ENCODE measurements at regions not wholly inside any gene's neighbourhood (a gene's known extent, or its start where the extent isn't known, plus 50 kb on each side); places are given as distances from the start of the nearest gene placed in this dataset.

DNA sequence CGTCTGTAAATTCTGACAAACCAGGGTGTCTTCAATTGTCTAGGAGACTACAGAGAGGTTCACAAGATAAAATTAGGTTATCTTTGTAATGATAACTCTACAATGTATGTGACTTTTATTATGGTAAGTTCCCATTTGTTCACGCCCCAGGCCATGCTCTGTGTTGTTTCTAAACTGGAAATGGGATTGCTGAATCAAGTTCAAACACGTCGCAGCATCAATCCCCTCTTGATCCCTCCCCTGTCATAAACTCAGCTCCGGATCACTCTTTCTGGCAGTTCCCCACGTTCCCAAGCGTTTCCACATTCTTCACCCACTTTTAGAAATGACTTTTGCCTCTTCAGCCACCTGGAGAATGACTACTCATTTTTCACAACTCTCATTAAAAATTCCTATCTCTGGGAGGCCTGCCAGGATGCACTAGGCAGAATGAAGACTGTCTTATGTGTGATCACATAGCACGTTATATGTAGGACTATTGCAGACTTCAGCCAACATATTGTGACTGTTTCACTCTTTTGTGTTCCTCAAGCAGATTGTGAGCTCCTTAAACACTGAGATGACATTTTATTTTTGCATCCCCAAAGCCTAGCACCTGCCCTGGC is 1124.2 kb upstream of the WWC1 start:
- no peak overlapping the region for H3K4me3 ChIP-seq

DNA sequence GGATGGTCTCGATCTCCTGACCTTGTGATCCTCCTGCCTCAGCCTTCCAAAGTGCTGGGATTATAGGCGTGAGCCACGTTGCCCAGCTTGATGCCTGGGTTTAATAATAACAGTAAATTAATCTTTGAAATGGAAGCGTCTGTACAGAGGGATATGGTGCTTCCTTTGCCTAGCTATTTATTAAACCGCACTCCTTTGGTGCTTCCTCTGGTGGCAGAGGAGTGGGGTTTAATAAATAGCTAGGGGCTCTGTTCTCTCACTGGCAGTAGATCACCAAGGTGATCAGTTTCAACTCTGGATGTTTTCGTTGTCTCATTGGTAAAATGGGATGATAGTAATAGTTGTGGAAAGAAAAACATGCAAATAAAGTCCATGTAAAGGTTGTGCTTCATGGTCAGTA is 1122.5 kb upstream of the WWC1 start:
- no peak overlapping the region for H3K27ac ChIP-seq
- H3K4me3 ChIP-seq = no peak overlapping the region

More for the DNA sequence above, 1124.2 kb upstream of the WWC1 start:
- no peak overlapping the region for H3K27ac ChIP-seq

DNA sequence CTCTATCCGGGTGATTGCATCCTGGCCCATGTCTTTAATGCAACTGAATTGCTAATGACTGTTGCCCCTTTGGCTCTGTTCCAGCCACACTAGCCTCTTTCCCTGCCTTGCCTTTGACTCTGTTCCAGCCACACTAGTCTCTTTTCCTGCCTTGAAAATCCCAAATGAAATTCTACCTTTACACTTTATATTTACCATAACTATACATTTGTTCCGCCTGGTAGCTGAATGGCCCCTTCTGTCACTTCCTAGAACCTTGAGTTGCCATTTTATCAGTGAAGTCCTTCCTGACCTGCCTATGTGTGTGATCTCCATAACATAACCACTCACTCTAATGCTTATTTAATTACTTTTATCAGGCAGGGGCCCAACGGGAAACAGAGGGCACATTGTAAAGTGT is 1120.4 kb upstream of the WWC1 start:
- H3K4me3 ChIP-seq = no peak overlapping the region

DNA sequence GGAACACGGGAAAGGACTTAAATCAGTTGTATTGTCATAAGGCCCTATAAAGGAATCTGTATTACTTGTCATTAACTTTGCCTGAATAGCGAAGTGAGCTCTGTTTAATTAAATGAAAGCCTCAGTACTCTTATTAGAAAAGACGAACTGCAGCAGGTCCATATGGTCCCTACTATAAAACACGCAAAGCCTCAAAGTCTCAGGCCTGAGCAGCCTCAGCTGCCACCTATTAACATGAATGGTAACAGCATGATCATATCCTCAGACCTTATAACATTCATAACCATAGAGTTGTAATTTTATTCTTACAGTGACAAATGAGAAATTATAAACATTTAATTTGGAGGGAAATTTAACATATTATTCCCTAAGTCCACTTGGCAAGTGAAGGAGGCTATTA is 1113.7 kb upstream of the WWC1 start:
- H3K4me3 ChIP-seq = no peak overlapping the region
- no peak overlapping the region for H3K27ac ChIP-seq

More for the DNA sequence above, 1120.4 kb upstream of the WWC1 start:
- H3K27ac ChIP-seq = no peak overlapping the region

DNA sequence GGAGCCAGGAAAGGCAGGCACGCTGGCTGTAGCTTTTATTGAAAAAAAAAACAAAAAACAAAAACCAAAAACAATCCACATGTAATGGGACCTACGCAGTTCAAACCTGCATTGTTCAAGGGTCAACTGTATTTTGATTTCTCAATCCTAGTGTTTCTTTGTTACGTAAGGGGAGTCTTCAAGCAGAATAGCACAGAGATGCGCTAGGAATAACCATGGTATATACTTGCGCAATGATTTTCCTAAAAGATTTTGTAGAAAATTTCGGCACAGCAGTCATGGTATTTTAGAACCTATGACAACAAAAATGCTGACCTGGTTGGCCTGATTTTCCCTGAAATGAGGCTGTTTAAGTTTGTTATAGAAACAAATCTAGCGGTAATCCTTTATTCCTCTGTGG is 1110.5 kb upstream of the WWC1 start:
- no peak overlapping the region for H3K27ac ChIP-seq
- no peak overlapping the region for H3K4me3 ChIP-seq

DNA sequence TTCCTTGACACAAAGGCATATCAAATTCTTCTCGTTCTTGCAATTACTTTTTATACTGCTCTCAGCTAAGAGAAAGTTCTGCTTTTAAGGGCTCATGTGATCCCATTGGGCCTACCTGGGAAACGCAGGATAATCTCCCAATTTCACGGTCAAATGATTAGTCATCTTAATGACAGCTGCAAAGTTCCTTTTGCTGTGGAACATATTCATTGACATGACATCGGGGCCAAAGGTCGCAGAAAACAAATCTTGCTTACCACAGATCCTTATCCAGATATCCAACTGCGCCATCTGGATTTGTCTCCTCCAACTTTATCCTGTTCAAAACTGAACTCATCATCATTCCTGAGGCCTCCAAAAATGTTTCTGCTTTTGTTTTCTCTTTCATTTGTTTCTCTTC is 1085.6 kb upstream of the WWC1 start:
- no peak overlapping the region for H3K27ac ChIP-seq
- H3K4me3 ChIP-seq = no peak overlapping the region

DNA sequence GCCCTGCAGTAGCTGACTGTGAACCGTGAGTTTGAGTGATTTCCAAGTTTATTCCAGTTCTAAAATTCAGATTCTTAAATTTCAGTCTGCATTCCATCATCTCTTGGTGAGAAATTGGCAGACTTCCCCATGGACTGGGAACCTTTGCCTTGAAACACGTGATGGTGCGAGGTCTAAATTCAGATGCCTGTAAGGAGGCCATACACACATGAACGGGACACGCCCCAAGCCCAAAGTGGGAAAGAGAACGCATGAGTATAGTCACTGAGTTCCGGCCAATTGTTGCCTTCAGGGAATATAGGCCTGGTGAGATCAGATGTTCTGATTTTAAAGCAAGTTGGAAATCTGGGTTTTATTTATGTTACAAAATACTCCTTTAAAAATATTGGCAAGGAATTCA is 1084.4 kb upstream of the WWC1 start:
- Histone ChIP-seq H3K4me3 (no peak overlapping the region), H3K27ac (no peak overlapping the region)

DNA sequence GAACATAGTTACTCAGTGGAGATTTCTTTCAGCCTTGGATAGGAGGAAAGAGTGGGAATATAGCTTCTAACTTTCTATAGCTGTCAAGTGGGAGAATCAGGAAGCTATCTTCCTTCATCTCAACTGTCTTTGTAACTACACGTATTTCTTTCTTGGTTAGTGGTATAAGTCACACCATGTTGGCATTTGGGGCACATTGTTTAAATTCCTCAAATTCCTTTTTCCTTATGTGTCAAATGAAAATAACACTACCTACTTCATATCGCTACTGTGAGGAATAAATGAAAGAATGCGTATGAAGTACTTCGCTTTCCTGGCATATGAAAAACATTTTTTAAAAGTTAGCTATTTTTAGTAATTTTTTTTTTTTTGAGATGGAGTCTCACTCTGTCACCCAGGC is 1082.5 kb upstream of the WWC1 start:
- H3K4me3 ChIP-seq = no peak overlapping the region
- no peak overlapping the region for H3K27ac ChIP-seq

DNA sequence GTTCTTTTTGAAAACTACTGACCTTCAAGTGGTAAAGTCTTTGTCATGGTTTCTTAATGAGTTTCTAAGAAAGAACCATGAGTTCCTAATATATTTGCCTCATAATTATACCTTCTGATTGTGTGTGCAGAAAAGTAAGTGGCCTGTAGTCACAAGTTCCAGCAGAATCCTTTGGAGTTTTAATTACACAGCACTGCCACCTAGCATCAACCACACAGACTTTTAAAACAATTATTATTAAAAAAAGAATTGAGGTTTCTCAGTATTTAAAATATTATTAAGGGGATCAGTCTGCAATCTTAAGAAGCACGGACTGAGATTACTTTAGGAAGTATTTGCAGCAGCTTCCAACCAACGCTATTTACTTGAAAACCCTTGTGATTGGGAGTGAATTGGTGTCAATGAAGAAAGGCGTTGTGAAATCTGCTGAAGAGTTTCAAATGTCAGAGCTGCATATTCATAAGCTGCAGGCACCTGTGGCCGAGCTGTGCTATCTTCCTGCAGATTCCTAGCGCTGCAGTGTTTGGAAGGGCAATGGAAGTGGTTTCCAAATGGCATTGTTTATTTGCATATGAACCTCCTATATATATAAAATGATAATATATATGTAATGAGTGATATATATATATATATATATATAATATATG is 1074.2 kb upstream of the WWC1 start:
- Histone ChIP-seq H3K27ac (no peak overlapping the region), H3K4me3 (no peak overlapping the region)

DNA sequence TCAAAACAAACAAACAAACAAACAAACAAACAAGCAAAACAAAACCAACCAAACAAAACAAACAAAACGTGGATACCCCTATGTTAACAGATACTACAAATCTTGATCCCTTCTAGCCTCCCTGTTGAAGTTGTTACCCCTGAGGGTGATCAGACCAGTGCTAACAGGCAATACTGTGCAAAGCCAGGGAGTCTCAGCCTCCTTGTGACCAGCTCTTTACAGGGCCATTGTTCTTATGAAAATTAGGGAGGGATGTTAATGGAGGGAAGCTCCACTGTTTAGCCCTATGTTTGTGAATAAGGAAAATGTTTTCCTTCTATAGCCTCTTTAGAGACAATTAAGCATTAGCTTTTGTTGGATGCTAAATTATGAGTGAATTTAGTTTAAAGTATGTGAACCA is 1072.1 kb upstream of the WWC1 start:
- Histone ChIP-seq H3K4me3 (no peak overlapping the region), H3K27ac (no peak overlapping the region)

DNA sequence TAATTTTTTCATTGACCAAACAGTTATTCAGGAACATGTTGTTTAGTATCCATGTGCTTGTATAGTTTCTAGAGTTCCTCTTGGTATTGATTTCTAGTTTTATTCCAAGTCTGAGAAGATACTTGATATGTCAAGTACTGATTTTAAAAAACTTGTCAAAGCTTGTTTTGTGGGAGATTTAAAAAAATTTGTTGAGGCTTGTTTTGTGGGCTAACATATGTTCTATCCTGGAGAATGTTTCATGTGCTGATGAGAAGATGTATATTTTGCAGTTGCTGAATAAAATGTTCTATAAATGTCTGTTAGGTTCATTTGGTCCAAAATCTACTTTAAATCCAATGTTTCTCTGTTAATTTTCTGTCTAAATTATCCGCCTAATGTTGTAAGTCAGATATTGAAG is 1065.1 kb upstream of the WWC1 start:
- H3K27ac ChIP-seq = no peak overlapping the region
- H3K4me3 ChIP-seq = no peak overlapping the region

DNA sequence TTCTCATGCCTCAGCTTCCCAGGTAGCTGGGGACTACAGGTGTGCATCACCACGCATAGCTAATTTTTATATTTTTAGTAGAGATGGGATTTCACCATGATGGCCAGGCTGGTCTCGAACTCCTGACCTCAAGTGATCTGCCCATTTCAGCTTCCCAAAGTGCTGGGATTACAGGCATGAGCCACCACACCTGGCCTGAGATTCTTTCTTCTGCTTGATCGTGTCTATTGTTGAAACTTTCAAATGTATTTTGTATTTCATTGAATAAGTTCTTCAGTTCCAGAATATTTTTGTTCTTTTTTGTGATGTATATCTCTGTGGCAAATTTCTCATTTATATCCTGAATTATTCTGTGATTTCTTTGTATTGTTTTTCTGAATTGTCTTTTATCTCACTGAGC is 1063.3 kb upstream of the WWC1 start:
- H3K4me3 ChIP-seq = no peak overlapping the region
- no peak overlapping the region for H3K27ac ChIP-seq

DNA sequence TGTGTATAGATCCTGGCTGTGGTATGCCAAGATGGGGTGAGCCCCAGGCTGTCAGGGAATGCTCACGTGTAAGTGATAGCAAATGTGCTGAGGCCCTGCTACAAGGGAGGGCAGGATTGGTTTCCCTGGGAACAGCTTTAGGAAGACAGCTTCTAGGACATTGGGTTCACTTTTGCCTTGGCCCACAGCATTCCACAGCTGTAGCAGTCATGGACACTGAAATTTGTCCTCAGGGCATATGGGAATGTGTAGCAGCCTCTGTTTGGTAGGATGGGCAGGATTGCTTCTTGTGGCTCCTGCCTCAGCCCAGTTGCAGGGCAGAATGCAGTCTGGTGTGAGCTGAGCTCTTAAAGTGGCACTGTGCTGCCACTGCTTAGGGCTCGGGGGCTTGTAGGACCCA is 1061.7 kb upstream of the WWC1 start:
- Histone ChIP-seq H3K27ac (no peak overlapping the region), H3K4me3 (no peak overlapping the region)

DNA sequence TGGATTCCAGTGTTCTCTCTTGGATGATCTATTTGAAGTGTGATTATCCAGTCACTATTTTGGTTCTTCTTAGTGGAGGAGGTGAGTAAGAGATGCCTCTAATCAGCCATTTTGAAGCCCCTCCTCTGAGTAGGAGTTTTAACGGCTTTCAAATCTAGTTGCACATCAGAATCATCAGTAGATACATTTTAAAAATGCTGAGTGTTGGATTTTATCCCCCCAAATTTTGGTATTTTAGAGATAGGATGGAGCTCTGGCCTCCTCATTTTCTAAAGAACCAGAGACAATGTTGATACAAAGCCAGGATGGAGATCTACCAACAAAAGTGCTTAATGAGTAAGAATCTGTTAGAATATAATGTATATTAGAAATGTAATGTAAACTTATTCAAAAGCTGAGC is 1061.0 kb upstream of the WWC1 start:
- no peak overlapping the region for H3K4me3 ChIP-seq

DNA sequence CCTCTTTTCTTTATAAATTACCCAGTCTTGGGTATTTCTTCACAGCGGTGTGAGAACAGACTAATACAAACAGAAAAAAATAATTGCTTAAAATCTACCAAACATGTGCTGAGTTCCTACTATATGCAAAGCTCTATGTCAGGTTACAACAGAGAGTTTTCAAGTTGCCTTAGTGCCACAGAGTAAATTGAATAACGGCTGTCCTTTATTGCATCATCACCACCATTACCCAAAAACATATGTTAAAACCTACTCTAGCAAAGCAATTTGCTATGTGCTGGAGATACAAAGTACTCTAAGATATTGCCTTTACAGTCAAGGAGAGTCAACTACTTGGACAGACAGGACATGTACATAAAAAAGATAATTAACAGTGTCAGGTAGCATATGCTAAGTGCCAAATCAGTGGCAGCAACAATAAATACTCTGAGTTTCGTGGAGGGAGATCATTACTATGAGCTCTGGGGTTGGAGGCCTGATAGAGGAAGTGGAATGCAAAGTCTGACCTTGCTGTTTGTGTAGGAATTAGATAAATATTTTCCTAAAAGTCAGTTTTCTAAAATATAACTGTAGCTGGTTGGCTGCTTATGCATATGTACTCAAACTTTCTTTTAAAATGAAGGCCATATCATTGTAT is 1058.7 kb upstream of the WWC1 start:
- H3K4me3 ChIP-seq = no peak overlapping the region
- H3K27ac ChIP-seq = no peak overlapping the region

More for the DNA sequence above, 1061.0 kb upstream of the WWC1 start:
- H3K27ac ChIP-seq = no peak overlapping the region

DNA sequence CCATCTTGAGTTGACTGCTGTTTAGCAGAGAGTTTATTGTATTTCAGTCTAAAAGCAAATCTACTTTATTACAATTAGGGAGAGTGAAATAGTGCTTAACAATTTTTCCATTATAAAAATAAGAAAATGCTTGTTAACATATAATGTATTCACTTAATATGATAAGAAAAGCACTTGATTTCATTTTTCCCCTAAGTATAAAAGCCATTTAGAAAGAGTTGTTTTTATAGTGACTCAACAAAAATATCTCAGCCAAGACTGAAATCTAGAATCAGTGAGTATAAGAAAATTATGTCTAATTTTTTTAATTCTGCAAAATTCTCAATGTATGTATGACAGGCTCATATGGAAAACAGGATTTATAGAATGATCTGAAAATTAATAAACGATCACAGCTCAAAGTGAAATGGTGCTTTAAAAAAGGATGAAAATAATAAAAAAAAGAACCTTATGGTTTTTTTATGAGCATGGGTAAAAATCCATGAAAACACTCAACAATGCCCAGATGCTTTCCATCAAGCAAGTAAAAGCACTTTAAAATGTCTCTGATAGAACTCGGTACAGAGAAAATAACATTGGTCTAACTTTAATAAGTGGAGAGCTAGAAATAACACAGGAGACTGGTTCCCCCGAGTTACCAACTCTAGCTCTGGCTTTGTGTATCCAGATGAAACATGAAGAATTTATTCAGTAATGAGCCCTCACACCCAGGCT is 1057.8 kb upstream of the WWC1 start:
- H3K4me3 ChIP-seq = no peak overlapping the region
- H3K27ac ChIP-seq = no peak overlapping the region

DNA sequence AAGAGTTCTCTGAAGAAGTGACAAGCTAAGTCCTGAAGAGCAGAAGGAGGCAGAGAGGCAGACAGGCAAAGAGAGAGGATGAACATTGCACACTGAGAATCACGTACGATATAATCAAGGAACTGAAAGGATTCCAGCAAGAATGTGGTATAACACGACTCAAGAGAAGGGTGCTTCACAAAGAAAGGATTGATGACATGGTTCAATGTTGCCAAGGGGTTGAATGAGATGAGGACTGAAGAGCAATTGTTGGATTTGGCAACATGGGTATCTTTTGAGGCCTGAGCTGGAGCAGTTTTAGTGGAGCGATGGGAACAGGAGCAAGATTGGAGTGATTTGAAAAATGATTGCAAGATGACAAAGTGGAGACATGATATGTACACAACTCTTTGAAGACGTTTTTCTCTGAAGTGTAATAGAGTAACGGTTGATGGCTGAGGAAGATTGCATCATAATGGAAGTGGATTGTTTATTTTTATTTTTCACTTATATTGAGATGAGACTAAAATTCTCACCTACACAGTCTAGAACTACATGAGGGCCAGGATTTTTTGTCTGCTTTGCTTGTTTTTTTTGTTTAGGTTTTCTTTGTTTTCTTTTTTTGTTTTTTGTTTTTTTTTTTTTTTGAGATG is 1049.9 kb upstream of the WWC1 start:
- Histone ChIP-seq H3K4me3 (no peak overlapping the region), H3K27ac (no peak overlapping the region)

DNA sequence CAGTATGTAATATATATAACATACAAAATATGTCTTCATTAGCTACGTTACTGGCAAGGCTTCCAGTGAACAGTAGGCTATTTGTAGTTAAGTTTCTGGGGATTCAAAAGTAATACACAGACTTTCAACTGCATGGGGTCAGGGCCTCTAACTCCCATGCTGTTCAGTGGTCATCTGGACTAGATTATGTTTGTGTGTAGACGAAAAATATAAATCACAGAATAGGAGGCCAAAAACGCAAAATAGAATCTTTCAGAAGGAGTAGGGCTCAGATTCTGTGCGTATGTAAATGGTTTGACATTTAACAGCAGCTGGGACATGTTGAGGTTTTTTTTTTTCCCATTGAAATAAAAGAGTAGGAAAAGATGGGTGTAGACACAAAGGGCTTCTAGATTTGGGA is 1048.7 kb upstream of the WWC1 start:
- Histone ChIP-seq H3K27ac (no peak overlapping the region), H3K4me3 (no peak overlapping the region)

DNA sequence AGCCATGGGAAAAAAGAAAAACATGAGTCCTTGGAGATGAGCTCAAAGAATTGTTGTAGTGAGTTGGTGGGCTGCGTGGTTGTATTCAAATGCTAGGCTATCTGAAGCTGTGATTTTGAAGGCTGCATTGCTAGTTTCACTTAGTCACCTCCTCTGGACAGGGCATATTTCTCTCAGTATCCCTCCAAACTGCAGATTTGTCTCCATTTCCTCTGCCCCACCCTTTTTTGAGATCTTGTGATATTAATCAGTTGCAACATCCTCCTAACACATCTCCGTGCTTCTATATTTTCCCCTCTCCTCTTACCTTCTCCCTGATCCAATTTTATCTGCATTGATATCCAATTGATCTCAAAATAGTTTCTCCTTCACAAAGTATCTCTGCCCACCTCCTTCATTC is 1048.0 kb upstream of the WWC1 start:
- Histone ChIP-seq H3K4me3 (no peak overlapping the region), H3K27ac (no peak overlapping the region)

DNA sequence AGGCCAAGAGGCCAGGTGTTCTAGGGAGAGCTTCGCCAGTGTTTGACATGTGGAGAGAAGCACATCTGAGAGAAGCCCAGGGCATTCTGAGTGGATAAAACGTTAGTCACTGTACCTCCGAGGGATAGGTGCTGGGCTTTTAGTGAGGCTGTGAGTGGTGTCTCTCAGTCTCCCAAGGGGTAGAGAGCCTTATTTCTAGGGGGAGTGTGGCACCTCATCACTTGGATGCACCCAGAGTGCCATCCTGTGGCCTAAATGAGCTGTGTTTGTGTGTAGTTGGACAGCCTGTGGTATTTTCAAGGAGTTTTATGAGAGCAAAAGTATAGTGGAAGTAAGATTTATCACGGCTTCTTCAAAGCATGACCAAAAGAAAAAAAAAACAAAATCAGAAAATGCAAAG is 1046.9 kb upstream of the WWC1 start:
- no peak overlapping the region for H3K27ac ChIP-seq

DNA sequence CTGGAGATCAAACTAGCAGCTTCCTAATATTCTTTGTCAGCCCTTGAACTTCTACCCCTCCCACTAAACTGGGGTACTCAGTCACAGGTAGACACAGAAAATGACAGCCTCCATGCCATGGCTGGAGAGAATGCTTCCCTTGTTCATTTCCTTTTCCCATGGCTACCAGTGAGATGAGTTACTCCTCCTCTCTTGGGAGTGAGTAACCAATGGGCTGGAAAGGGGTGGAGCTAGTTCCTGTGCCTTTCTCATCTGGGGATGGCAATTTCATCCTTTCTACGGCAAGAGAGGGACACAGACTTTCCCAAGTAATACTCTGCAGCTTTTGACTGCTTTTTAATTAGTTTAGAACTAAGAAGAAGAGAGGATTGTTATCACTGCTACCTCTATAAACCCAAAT is 1045.6 kb upstream of the WWC1 start:
- Histone ChIP-seq H3K4me3 (no peak overlapping the region), H3K27ac (no peak overlapping the region)

More for the DNA sequence above, 1046.9 kb upstream of the WWC1 start:
- H3K4me3 ChIP-seq = no peak overlapping the region
